Liver (tissue), 3 donors: ENCODE measurements at regions not wholly inside any gene's neighbourhood (a gene's known extent, or its start where the extent isn't known, plus 50 kb on each side); places are given as distances from the start of the nearest gene placed in this dataset.

Experiments used
- EGR1 ChIP-seq, 2 donors: IDR thresholded peaks; 2 replicates each; pipeline ENCODE4 v1.6.1; 2016 to 2018; ENCODE audit warnings: antibody characterized with exemption in 2 of 2, low read depth in 2 of 2
- GABPA ChIP-seq, 2 donors: IDR thresholded peaks in 1 of 2; conservative IDR thresholded peaks in 1 of 2; 2 replicates each; pipeline ENCODE4 v1.6.1; 2016; ENCODE audit warnings: antibody characterized with exemption in 2 of 2, mild to moderate bottlenecking in 1 of 2, moderate library complexity in 1 of 2
- JUND ChIP-seq, 2 donors: IDR thresholded peaks; 2 replicates each; pipeline ENCODE4 v1.6.1; 2016; ENCODE audit warnings: antibody characterized with exemption in 2 of 2
- RAD21 ChIP-seq, 2 donors: IDR thresholded peaks; 2 replicates each; pipeline ENCODE4 v1.6.1; 2016; ENCODE audit warnings: antibody characterized with exemption in 2 of 2, mild to moderate bottlenecking in 2 of 2
- RXRA ChIP-seq, 2 donors: IDR thresholded peaks; 2 replicates each; pipeline ENCODE4 v1.6.1; 2017 to 2018; ENCODE audit warnings: antibody characterized with exemption in 2 of 2, mild to moderate bottlenecking in 1 of 2
- SP1 ChIP-seq: IDR thresholded peaks from 2 replicates; pipeline ENCODE4 v1.6.1; 2018; ENCODE audit warnings: antibody characterized with exemption, mild to moderate bottlenecking
- TAF1 ChIP-seq: conservative IDR thresholded peaks from 2 replicates; pipeline ENCODE4 v1.6.1; 2016; ENCODE audit warnings: antibody characterized with exemption, mild to moderate bottlenecking
- YY1 ChIP-seq: IDR thresholded peaks from 2 replicates; pipeline ENCODE4 v1.6.1; 2016; ENCODE audit warnings: antibody characterized with exemption, mild to moderate bottlenecking
- TF ChIP-seq, protein P1 (sequence below): fragments of 150-350 bp; IDR thresholded peaks from 2 replicates; pipeline ENCODE4 v1.5.1; 2017; ENCODE audit warnings: improper control_type of control experiment, low read depth, low read length; ENCODE audit not compliant: missing input control
- TF ChIP-seq, protein P2 (sequence below): IDR thresholded peaks from 2 replicates; pipeline ENCODE4 v1.6.1; 2016; ENCODE audit warnings: antibody characterized with exemption, mild to moderate bottlenecking
- TF ChIP-seq, protein P3 (sequence below): IDR thresholded peaks from 2 replicates; pipeline ENCODE4 v1.6.1; 2016; ENCODE audit warnings: antibody characterized with exemption
- TF ChIP-seq, protein P4 (sequence below): IDR thresholded peaks from 2 replicates; pipeline ENCODE4 v1.6.1; 2016; ENCODE audit warnings: antibody characterized with exemption
- TF ChIP-seq, protein P5 (sequence below): IDR thresholded peaks from 2 replicates; pipeline ENCODE4 v1.6.1; 2016; ENCODE audit warnings: antibody characterized with exemption
- donor health status: healthy.
- donor health status: healthy.

DNA sequence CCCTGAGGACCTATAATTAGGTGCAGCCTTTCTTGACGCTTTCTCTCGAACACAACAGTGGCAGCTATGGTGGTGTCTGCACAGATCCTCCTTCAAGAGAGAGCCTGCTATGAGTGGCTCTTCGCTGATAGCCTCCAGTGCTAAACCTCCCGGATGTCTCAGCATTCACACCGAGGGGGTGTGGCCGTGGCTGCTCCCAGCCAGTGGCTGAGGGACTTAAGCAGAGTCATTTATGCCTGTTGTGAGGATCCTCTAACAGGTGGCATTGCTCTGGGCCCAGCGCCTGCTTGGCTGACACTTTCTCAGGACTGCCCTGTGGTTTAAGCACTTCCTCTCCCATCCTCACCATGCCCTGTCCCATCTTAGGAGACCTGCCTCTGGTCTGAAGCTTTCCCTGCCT is 592.0 kb upstream of the LRRTM1 start:
- no peak for TF ChIP-seq TAF1
- TF ChIP-seq, protein P1, sequence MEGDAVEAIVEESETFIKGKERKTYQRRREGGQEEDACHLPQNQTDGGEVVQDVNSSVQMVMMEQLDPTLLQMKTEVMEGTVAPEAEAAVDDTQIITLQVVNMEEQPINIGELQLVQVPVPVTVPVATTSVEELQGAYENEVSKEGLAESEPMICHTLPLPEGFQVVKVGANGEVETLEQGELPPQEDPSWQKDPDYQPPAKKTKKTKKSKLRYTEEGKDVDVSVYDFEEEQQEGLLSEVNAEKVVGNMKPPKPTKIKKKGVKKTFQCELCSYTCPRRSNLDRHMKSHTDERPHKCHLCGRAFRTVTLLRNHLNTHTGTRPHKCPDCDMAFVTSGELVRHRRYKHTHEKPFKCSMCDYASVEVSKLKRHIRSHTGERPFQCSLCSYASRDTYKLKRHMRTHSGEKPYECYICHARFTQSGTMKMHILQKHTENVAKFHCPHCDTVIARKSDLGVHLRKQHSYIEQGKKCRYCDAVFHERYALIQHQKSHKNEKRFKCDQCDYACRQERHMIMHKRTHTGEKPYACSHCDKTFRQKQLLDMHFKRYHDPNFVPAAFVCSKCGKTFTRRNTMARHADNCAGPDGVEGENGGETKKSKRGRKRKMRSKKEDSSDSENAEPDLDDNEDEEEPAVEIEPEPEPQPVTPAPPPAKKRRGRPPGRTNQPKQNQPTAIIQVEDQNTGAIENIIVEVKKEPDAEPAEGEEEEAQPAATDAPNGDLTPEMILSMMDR = no peak
- no peak for TF ChIP-seq EGR1 (IDR thresholded peaks at IDR 0.05; ENCODE audit: low read depth in 2 of 2)
- TF ChIP-seq RXRA (IDR thresholded peaks at IDR 0.05) = no peak
- TF ChIP-seq, protein P2, sequence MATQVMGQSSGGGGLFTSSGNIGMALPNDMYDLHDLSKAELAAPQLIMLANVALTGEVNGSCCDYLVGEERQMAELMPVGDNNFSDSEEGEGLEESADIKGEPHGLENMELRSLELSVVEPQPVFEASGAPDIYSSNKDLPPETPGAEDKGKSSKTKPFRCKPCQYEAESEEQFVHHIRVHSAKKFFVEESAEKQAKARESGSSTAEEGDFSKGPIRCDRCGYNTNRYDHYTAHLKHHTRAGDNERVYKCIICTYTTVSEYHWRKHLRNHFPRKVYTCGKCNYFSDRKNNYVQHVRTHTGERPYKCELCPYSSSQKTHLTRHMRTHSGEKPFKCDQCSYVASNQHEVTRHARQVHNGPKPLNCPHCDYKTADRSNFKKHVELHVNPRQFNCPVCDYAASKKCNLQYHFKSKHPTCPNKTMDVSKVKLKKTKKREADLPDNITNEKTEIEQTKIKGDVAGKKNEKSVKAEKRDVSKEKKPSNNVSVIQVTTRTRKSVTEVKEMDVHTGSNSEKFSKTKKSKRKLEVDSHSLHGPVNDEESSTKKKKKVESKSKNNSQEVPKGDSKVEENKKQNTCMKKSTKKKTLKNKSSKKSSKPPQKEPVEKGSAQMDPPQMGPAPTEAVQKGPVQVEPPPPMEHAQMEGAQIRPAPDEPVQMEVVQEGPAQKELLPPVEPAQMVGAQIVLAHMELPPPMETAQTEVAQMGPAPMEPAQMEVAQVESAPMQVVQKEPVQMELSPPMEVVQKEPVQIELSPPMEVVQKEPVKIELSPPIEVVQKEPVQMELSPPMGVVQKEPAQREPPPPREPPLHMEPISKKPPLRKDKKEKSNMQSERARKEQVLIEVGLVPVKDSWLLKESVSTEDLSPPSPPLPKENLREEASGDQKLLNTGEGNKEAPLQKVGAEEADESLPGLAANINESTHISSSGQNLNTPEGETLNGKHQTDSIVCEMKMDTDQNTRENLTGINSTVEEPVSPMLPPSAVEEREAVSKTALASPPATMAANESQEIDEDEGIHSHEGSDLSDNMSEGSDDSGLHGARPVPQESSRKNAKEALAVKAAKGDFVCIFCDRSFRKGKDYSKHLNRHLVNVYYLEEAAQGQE = no peak
- TF ChIP-seq, protein P3, sequence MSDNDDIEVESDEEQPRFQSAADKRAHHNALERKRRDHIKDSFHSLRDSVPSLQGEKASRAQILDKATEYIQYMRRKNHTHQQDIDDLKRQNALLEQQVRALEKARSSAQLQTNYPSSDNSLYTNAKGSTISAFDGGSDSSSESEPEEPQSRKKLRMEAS = no peak
- no peak for TF ChIP-seq YY1
- TF ChIP-seq RAD21 (IDR thresholded peaks at IDR 0.05) = no peak
- TF ChIP-seq, protein P4, sequence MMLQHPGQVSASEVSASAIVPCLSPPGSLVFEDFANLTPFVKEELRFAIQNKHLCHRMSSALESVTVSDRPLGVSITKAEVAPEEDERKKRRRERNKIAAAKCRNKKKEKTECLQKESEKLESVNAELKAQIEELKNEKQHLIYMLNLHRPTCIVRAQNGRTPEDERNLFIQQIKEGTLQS = no peak
- TF ChIP-seq GABPA (IDR thresholded peaks at IDR 0.05 in 1 of 2, conservative IDR thresholded peaks at IDR 0.05 in 1 of 2) = no peak
- no peak for TF ChIP-seq JUND (IDR thresholded peaks at IDR 0.05)
- TF ChIP-seq SP1 = no peak
- TF ChIP-seq, protein P5, sequence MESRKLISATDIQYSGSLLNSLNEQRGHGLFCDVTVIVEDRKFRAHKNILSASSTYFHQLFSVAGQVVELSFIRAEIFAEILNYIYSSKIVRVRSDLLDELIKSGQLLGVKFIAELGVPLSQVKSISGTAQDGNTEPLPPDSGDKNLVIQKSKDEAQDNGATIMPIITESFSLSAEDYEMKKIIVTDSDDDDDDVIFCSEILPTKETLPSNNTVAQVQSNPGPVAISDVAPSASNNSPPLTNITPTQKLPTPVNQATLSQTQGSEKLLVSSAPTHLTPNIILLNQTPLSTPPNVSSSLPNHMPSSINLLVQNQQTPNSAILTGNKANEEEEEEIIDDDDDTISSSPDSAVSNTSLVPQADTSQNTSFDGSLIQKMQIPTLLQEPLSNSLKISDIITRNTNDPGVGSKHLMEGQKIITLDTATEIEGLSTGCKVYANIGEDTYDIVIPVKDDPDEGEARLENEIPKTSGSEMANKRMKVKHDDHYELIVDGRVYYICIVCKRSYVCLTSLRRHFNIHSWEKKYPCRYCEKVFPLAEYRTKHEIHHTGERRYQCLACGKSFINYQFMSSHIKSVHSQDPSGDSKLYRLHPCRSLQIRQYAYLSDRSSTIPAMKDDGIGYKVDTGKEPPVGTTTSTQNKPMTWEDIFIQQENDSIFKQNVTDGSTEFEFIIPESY = no peak
